GM12872 (cell line): ENCODE measurements at regions not wholly inside any gene's neighbourhood (a gene's known extent, or its start where the extent isn't known, plus 50 kb on each side); places are given as distances from the start of the nearest gene placed in this dataset.

Experiments used
- CTCF ChIP-seq: IDR thresholded peaks from 3 replicates; pipeline ENCODE4 v1.5.1; 2011; ENCODE audit warnings: low read depth, mild to moderate bottlenecking, low read length, moderate library complexity; ENCODE audit not compliant: insufficient read depth

GRCh38 chr15:31781261-31781660, 249.1 kb upstream of the CHRNA7 start:
- 0 out of 3 replicates have a peak, but pooled peaks have one; percentile 7 for TF ChIP-seq CTCF

- TF ChIP-seq CTCF: no peak
Measured at GRCh38 chr15:31782016-31782783, 248.1 kb upstream of the CHRNA7 start.

- no peak for TF ChIP-seq CTCF
Measured at GRCh38 chr15:31782951-31783350, 247.4 kb upstream of the CHRNA7 start.

GRCh38 chr15:31786360-31786759, 244.0 kb upstream of the CHRNA7 start:
- no peak for TF ChIP-seq CTCF

GRCh38 chr15:31788104-31788503, 242.2 kb upstream of the CHRNA7 start:
- TF ChIP-seq CTCF: no peak

GRCh38 chr15:31792611-31793199, 237.6 kb upstream of the CHRNA7 start:
- TF ChIP-seq CTCF: no peak

GRCh38 chr15:31799319-31799714, 231.0 kb upstream of the CHRNA7 start:
- no peak for TF ChIP-seq CTCF
